HG02884 (cell line): ENCODE measurements at regions not wholly inside any gene's neighbourhood (a gene's known extent, or its start where the extent isn't known, plus 50 kb on each side); places are given as distances from the start of the nearest gene placed in this dataset.
"Not testable (repeated sequence)": the region's sequence is repeated elsewhere in the genome, so short reads cannot be mapped to it uniquely, and the experiment has no call there.

Source experiments
- ATAC-seq: cut with Tn5 transposase; IDR thresholded peaks from one replicate; pipeline ENCODE4 v1.9.1; 2021; ENCODE audit warnings: mild to moderate bottlenecking, moderate library complexity; ENCODE audit not compliant: unreplicated experiment

DNA sequence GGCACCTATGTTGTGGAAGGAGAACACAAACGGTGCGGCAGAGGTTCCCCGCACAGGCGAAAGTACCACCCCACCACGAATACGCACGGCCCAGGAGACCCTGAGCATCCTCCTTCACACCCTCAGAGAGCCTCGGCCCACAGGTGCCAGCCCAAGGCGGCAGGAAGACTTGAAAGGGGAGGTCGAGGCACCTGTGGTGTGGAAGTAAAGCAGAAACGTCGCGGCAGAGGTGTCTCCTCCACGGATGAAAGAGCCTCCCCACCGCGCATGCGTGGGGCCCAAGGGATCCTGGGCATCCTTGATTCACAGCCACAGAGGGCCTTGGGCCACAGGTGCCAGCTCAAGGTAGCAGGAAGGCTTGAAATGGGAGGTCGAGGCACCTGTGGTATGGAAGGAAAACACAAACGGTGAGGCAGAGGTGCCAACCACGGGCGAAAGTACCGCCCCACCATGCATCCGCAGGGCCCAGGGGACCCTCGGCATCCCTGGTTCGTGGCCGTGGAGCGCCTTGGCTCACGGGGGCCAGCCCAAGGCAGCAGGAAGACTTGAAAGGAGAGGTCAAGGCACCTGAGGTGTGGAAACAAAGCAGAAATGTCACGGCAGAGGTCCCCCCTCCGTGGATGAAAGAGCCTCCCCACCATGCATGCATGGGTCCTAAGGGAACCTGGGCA is 380.1 kb downstream of the ALG10 start:
- no peak for ATAC-seq

DNA sequence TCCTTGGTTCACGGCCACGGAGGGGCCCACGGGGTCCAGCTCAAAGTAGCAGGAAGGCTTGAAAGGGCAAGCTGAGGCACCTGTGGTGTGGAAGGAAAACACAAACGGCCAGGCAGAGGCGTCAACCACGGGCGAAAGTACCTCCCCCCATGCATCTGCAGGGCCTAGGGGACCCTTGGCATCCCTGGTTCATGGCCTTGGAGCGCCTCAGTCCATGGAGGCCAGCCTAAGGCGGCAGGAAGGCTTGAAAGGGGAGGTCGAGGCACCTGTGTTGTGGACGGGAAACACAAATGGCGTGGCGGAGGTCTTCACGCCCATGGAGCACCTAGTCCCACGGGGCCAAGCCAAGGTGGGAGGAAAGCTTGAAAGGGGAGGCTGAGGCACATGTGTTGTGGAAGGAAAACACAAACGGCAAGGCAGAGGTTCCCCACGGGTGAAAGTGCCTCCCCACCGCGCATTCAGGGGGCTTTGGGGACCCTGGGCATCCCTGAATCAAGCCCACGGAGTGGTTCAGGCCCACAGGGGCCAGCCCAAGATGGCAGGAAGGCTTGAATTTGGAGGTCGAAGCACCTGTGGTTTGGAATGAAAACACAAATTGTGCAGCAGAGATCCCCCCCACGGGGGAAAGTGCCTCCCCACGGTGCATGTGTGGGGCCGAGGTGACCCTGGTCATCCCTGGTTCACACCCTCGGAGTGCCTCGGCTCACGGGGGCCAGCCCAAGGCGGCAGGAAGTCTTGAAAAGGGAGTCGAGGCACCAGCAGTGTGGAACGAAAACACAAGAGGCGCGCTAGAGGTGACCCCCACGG is 380.8 kb downstream of the ALG10 start:
- no peak for ATAC-seq

DNA sequence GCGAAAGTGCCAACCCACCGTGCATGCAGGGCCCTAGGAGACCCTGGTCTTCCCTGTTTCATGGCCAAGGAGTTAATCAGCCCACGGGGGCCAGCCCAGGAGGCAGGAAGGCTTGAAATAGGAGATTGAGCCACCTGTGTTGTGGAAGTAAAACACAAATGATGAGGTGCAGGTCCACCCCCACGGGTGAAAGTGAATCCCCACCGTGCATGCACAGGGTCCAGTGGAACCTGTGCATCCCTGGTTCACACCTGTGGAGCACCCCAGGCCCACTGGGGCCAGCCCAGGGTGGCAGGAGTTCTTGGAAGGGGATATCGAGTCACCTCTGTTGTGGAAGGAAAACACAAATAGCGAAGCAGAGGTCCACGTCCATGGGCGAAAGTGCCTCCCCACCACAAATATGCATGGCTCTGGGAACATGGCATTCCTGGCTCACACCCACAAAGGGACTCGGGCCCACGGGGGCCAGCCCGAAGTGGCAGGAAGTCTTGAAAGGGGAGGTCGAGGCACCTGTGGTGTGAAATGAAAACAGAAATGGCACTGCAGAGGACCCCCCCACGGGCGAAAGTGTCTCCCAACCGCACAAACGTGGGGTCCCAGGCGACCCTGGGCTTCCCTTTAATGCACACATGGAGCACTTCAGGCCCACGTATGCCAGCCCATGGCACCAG is 381.5 kb downstream of the ALG10 start:
- no peak for ATAC-seq

DNA sequence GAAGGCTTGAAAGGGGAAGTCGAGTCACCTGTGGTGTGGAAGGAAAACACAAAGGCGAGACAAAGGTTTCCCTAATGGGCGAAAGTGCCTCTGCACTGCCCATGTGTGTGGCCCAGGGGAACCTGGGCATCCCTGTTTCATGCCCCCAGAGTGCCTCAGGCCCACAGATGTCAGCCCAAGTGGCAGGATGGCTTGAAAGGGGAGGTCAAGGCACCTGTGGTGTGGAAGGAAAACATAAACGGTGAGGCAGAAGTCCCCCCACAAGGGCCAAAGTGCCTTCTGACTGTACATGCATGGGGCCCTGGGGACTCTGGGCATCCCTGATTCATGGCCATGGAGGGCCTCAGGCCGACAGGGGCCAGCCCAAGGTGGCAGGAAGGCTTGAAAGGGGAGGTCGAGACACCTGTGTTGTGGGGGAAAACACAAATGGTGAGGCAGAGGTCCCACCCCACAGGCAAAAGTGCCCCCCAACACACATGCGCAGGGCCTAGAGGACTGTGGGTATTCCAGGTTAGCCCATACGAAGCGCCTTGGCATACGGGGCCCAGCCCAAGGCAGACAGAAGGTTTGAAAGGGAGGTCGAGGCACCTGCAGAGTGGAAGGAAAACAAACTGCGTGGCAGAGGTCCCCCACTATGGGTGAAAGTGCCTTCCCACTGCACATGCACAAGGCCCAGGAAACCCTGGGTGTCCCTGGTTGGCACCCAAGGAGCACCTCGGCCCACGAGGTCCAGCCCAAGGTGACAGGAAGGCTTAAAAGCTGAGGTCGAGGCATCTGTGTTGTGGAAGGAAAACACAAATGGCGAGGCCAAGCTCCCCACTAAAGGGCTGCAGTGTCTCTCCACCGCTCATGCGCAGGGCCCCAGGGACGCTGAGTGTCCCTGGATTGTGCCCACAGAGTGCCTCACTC is 382.3 kb downstream of the ALG10 start:
- no peak for ATAC-seq

DNA sequence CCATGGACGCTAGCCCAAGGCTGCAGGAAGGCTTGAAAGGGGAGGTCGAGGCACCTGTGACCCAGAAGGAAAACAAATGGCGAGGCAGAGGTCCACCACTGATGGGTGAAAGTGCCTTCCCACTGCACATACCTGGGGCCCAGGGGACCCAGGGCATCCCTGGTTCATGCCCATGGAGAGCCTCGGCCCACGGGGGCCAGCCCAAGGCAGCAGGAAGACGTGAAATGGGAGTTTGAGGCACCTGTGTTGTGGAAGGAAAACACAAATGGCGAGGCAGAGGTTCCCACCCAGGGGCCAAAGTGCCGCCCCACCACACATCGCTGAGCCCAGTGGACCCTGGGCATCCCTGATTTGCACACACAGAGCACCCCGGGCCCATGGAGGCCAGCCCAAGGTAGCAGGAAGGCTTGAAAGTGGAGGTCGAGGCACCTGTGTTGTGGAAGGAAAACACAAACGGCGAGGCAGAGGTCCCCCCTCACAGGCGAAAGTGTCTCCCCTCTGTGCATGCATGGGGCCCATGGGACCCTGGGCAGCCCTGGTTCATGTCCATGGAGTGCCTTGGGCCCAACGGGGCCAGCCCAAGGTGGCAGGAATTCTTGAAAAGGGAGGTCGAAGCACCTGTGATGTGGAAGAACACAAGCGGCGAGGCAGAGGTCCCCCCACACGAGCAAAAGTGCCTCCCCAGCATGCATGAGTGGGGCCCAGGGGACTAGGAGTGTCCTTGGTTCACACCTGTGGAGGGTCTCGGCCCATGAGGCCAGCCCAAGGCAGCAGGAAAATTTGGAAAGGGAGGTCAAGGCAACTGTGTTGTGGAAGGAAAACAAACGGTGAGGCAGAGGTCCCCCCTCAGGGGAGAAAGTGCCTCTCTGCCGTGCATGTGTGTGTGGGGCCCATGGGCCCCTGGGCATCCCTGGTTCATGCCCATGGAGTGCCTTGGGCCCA is 383.3 kb downstream of the ALG10 start:
- no peak for ATAC-seq

DNA sequence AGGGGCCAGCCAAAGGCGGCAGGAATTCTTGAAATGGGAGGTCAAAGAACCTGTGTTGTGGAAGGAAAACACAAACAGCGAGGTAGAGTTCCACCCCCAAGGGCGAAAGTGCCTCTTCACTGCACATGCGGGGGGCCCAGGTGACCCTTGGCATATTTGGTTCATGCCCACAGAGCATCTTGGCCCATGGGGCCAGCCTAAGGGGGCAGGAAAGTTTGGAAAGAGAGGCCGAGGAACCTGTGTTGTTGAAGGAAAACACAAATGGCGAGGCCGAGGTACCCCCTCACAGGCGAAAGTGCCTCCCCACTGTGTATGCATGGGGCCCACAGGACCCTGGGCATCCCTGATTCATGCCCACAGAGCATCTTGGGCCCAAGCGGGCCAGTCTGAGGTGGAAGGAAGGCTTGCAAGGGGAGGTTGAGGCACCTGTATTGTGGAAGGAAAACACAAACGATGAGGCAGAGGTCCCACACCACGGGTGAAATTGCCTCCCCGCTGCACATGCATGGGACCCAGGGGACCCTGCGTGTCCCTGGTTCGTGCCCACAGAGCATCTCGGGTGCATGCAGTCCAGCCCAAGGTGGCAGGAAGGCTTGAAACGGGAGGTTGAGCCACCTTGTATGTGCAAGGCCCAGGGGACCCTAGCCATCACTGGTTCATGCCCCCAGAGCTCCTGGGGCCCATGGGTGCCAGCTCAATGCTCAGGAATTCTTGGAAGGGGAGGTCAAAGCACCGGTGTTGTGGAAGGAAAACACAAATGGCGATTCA is 384.1 kb downstream of the ALG10 start:
- ATAC-seq: no peak

DNA sequence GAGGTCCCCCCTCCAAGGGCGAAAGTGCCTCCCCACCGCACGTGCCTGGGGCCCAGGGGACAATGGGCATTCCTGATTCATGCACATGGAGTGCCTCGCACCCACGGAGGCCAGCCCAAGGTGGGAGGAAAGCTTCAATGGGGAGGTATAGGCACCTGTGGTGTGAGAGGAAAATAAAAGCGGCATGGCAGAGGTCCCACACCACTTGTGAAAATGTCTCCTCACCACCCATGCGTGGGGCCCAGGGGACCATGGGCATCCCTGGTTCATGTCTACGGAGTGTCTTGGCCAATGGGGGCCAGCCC is 384.7 kb downstream of the ALG10 start:
- no peak for ATAC-seq

DNA sequence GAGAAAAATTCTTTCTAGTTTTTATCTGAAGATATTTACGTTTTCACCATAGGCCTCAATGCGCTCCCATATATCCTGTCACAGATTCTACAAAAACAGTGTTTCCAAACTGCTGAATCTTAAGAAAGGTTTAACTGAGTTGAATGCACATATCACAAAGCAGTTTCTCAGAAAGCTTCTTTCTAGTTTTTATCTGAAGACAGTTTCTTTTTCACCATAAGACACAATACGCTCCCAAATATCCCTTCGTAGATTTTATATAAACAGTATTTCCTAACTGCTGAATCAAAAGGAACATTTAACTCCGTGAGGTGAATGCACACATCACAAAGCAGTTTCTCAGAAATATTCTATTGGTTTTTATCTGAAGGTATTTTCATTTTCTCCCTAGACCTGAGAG is 385.5 kb downstream of the ALG10 start:
- ATAC-seq: no peak

DNA sequence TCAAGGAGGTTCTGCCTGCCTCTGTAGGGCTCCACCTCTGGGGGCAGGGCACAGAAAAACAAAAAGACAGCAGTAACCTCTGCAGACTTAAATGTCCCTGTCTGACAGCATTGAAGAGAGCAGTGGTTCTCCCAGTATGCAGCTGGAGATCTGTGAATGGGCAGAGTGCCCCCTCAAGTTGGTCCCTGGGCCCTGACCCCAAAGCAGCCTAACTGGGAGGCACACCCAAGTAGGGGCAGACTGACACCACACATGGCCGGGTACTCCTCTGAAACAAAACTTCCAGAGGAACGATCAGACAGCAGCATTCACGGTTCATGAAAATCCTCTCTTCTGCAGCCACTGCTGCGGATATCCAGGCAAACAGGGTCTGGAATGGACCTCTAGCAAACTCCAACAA is 409.2 kb downstream of the ALG10 start:
- ATAC-seq: not testable (repeated sequence)
